OCI-LY1 (cell line): ENCODE measurements at regions not wholly inside any gene's neighbourhood (a gene's known extent, or its start where the extent isn't known, plus 50 kb on each side); places are given as distances from the start of the nearest gene placed in this dataset.

Experiments used
- CTCF ChIP-seq: fragments of 200-600 bp; sonication (generic), shearing (Covaris generic); IDR thresholded peaks from 2 replicates; pipeline ENCODE4 v1.5.1; 2017; ENCODE audit warnings: mild to moderate bottlenecking, antibody characterized with exemption, low read length, moderate library complexity, mixed read lengths
- EZH2 ChIP-seq: fragments of 200-600 bp; sonication (generic), shearing (Covaris generic); IDR thresholded peaks from 2 replicates; pipeline ENCODE4 v1.8.0; 2017; ENCODE audit warnings: borderline replicate concordance, mixed run types, mild to moderate bottlenecking, antibody characterized with exemption, low read length, moderate library complexity, mixed read lengths

GRCh38 chr10:105844676-105845570 is 1203.8 kb downstream of the SORCS3 start:
- TF ChIP-seq CTCF (no peak), EZH2 (no peak)
